ENCODE measurements at regions not wholly inside any gene's neighbourhood (a gene's known extent, or its start where the extent isn't known, plus 50 kb on each side); places are given as distances from the start of the nearest gene placed in this dataset.

- H3K4me3 ChIP-seq (ENCODE audit: low read depth, low read length) = no peak overlapping the region
- no peak for DNase-seq (ENCODE audit: low read depth)
- TF ChIP-seq, protein P1, sequence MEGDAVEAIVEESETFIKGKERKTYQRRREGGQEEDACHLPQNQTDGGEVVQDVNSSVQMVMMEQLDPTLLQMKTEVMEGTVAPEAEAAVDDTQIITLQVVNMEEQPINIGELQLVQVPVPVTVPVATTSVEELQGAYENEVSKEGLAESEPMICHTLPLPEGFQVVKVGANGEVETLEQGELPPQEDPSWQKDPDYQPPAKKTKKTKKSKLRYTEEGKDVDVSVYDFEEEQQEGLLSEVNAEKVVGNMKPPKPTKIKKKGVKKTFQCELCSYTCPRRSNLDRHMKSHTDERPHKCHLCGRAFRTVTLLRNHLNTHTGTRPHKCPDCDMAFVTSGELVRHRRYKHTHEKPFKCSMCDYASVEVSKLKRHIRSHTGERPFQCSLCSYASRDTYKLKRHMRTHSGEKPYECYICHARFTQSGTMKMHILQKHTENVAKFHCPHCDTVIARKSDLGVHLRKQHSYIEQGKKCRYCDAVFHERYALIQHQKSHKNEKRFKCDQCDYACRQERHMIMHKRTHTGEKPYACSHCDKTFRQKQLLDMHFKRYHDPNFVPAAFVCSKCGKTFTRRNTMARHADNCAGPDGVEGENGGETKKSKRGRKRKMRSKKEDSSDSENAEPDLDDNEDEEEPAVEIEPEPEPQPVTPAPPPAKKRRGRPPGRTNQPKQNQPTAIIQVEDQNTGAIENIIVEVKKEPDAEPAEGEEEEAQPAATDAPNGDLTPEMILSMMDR (IDR thresholded peaks at IDR 0.05; ENCODE audit: insufficient read depth, low read length) = no peak
These were observed 161.2 kb downstream of the IRX5 start for GRCh38 chr16:55091871-55092230.

DNA sequence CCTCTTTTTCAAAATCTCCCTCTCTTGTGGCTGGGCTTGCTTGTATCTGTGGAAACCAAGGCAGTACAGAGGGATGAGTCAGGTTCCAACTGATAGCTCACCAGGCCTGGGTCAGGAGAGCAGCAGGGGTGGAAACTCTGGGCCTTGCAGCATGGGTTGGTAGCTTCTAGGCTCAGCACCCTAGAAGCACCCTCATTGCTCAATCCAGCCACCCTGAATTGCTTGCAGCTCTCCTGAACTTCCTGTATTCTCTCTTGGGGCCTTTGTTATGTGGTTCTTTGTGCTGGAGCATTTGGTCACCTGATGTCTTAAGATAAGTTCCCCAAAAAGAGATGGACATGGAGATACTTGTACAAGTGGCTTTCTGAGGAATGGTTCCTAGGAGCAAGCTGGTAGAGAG lies 169.4 kb downstream of the IRX5 start:
- H3K4me3 ChIP-seq (ENCODE audit: low read depth, low read length) = no peak overlapping the region
- DNase-seq (ENCODE audit: low read depth) = no peak
- TF ChIP-seq, protein P1 (IDR thresholded peaks at IDR 0.05; ENCODE audit: insufficient read depth, low read length) = no peak

DNA sequence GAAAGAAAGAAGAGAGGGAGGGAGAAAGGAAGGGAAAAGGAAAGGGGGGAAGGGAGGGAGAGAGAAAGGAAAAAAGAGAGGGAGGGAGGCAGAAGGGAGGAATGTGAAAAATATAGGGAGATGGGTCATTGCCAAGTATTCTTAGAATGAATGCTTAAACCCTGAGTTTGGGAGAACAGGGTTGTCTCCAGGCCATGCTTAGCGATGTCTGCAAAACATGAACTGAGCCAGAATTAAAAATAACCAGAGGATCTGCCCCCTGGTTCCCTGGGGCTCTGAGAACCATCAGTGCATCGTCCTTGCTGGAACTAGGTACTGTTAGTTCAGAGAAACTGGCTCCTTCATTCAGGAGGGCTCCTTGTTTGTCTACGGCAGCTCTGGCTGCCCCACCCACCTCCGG lies 170.4 kb downstream of the IRX5 start:
- no peak for DNase-seq (ENCODE audit: low read depth)
- no peak overlapping the region for H3K4me3 ChIP-seq (ENCODE audit: low read depth, low read length)
- TF ChIP-seq, protein P1 (IDR thresholded peaks at IDR 0.05; ENCODE audit: insufficient read depth, low read length) = no peak

- TF ChIP-seq, protein P1 (IDR thresholded peaks at IDR 0.05; ENCODE audit: insufficient read depth, low read length) = no peak
- DNase-seq (ENCODE audit: low read depth) = no peak
- no peak overlapping the region for H3K4me3 ChIP-seq (ENCODE audit: low read depth, low read length)
These were observed 171.4 kb downstream of the IRX5 start for GRCh38 chr16:55102077-55102476.

- H3K4me3 ChIP-seq (ENCODE audit: low read depth, low read length) = no peak overlapping the region
- DNase-seq (ENCODE audit: low read depth) = no peak
- TF ChIP-seq, protein P1 (IDR thresholded peaks at IDR 0.05; ENCODE audit: insufficient read depth, low read length) = no peak
These were observed 171.9 kb downstream of the IRX5 start for GRCh38 chr16:55102531-55102930.

- H3K4me3 ChIP-seq (ENCODE audit: low read depth, low read length) = no peak overlapping the region
- DNase-seq (ENCODE audit: low read depth) = no peak
- TF ChIP-seq, protein P1 (IDR thresholded peaks at IDR 0.05; ENCODE audit: insufficient read depth, low read length) = no peak
These were observed 177.2 kb downstream of the IRX5 start for GRCh38 chr16:55107851-55108250.

- no peak overlapping the region for H3K4me3 ChIP-seq (ENCODE audit: low read depth, low read length)
- TF ChIP-seq, protein P1 (IDR thresholded peaks at IDR 0.05; ENCODE audit: insufficient read depth, low read length) = no peak
- no peak for DNase-seq (ENCODE audit: low read depth)
These were observed 182.5 kb downstream of the IRX5 start for GRCh38 chr16:55113210-55113609.

Data from fibroblast of the aortic adventitia (primary cell).